ENCODE measurements at regions not wholly inside any gene's neighbourhood (a gene's known extent, or its start where the extent isn't known, plus 50 kb on each side); places are given as distances from the start of the nearest gene placed in this dataset.
A peak's percentile ranks its signal among the peaks of the same experiment; 100 is the strongest.
"Not testable (repeated sequence)": the region's sequence is repeated elsewhere in the genome, so short reads cannot be mapped to it uniquely, and the experiment has no call there.

GRCh38 chr6:159540152-159540551, 152.9 kb downstream of the SOD2 start:
- no peaks in the 10 kb centered on the region for H3K27me3 ChIP-seq (ENCODE audit: insufficient read depth, insufficient read length)
- DNase-seq (ENCODE audit: low read depth, low spot score): peak; percentile 16

GRCh38 chr6:159538031-159538430, 155.0 kb downstream of the SOD2 start:
- H3K9me3 ChIP-seq (ENCODE audit: insufficient read depth, low read length); H3K4me1 ChIP-seq (ENCODE audit: insufficient read depth, insufficient read length); H3K36me3 ChIP-seq (ENCODE audit: insufficient read depth, insufficient read length, low read length); H3K27me3 ChIP-seq (ENCODE audit: insufficient read depth, insufficient read length); H3K9ac ChIP-seq (ENCODE audit: insufficient read length, low read depth); H3K4me3 ChIP-seq (ENCODE audit: insufficient read length, low read depth); DNase-seq (ENCODE audit: low read depth, low spot score): not testable (repeated sequence)

More at GRCh38 chr6:159540152-159540551, 152.9 kb downstream of the SOD2 start:
- Histone ChIP-seq H3K9me3 (ENCODE audit: insufficient read depth, low read length) (no peaks in the 10 kb centered on the region), H3K4me3 (ENCODE audit: insufficient read length, low read depth) (no peak overlapping the region), H3K4me1 (ENCODE audit: insufficient read depth, insufficient read length) (no peaks in the 10 kb centered on the region), H3K9ac (ENCODE audit: insufficient read length, low read depth) (no peak overlapping the region), H3K36me3 (ENCODE audit: insufficient read depth, insufficient read length, low read length) (no peaks in the 10 kb centered on the region)
- TF ChIP-seq YY1 (IDR thresholded peaks at IDR 0.05; ENCODE audit: insufficient read depth, insufficient read length) (no peak), ZNF274 (IDR thresholded peaks at IDR 0.05; ENCODE audit: low read depth, low read length) (no peak), SUZ12 (IDR thresholded peaks at IDR 0.05; ENCODE audit: extremely low read depth, insufficient read depth, insufficient read length) (no peak)

- TF ChIP-seq SUZ12 (IDR thresholded peaks at IDR 0.05; ENCODE audit: extremely low read depth, insufficient read depth, insufficient read length) (no peak), YY1 (IDR thresholded peaks at IDR 0.05; ENCODE audit: insufficient read depth, insufficient read length) (no peak), ZNF274 (IDR thresholded peaks at IDR 0.05; ENCODE audit: low read depth, low read length) (no peak)
- no peaks in the 10 kb centered on the region for H3K27me3 ChIP-seq (ENCODE audit: insufficient read depth, insufficient read length)
- H3K4me3 ChIP-seq (ENCODE audit: insufficient read length, low read depth): no peak overlapping the region
- no peaks in the 10 kb centered on the region for H3K36me3 ChIP-seq (ENCODE audit: insufficient read depth, insufficient read length, low read length)
- no peaks in the 10 kb centered on the region for H3K9me3 ChIP-seq (ENCODE audit: insufficient read depth, low read length)
- H3K9ac ChIP-seq (ENCODE audit: insufficient read length, low read depth): no peak overlapping the region
- H3K4me1 ChIP-seq (ENCODE audit: insufficient read depth, insufficient read length): no peaks in the 10 kb centered on the region
- no peak for DNase-seq (ENCODE audit: low read depth, low spot score)
Measured at GRCh38 chr6:159535656-159536350, 157.2 kb downstream of the SOD2 start.

GRCh38 chr6:159533568-159533967, 159.5 kb downstream of the SOD2 start:
- no peaks in the 10 kb centered on the region for H3K36me3 ChIP-seq (ENCODE audit: insufficient read depth, insufficient read length, low read length)
- H3K4me1 ChIP-seq (ENCODE audit: insufficient read depth, insufficient read length): no peaks in the 10 kb centered on the region
- H3K9me3 ChIP-seq (ENCODE audit: insufficient read depth, low read length): no peaks in the 10 kb centered on the region
- H3K4me3 ChIP-seq (ENCODE audit: insufficient read length, low read depth): no peak overlapping the region
- no peaks in the 10 kb centered on the region for H3K27me3 ChIP-seq (ENCODE audit: insufficient read depth, insufficient read length)
- no peak for TF ChIP-seq ZNF274 (IDR thresholded peaks at IDR 0.05; ENCODE audit: low read depth, low read length)
- TF ChIP-seq YY1 (IDR thresholded peaks at IDR 0.05; ENCODE audit: insufficient read depth, insufficient read length): no peak
- TF ChIP-seq SUZ12 (IDR thresholded peaks at IDR 0.05; ENCODE audit: extremely low read depth, insufficient read depth, insufficient read length): no peak
- DNase-seq (ENCODE audit: low read depth, low spot score): no peak
- H3K9ac ChIP-seq (ENCODE audit: insufficient read length, low read depth): no peak overlapping the region

GRCh38 chr6:159533016-159533415, 160.0 kb downstream of the SOD2 start:
- no peaks in the 10 kb centered on the region for H3K4me1 ChIP-seq (ENCODE audit: insufficient read depth, insufficient read length)
- H3K36me3 ChIP-seq (ENCODE audit: insufficient read depth, insufficient read length, low read length): no peaks in the 10 kb centered on the region
- no peak overlapping the region for H3K9ac ChIP-seq (ENCODE audit: insufficient read length, low read depth)
- DNase-seq (ENCODE audit: low read depth, low spot score): no peak
- no peak overlapping the region for H3K4me3 ChIP-seq (ENCODE audit: insufficient read length, low read depth)
- no peak for TF ChIP-seq ZNF274 (IDR thresholded peaks at IDR 0.05; ENCODE audit: low read depth, low read length)
- H3K27me3 ChIP-seq (ENCODE audit: insufficient read depth, insufficient read length): no peaks in the 10 kb centered on the region
- no peaks in the 10 kb centered on the region for H3K9me3 ChIP-seq (ENCODE audit: insufficient read depth, low read length)

- no peak for DNase-seq (ENCODE audit: low read depth, low spot score)
- no peak overlapping the region for H3K4me3 ChIP-seq (ENCODE audit: insufficient read length, low read depth)
- no peak for TF ChIP-seq SUZ12 (IDR thresholded peaks at IDR 0.05; ENCODE audit: extremely low read depth, insufficient read depth, insufficient read length)
- no peak for TF ChIP-seq ZNF274 (IDR thresholded peaks at IDR 0.05; ENCODE audit: low read depth, low read length)
- no peak for TF ChIP-seq YY1 (IDR thresholded peaks at IDR 0.05; ENCODE audit: insufficient read depth, insufficient read length)
- no peaks in the 10 kb centered on the region for H3K9me3 ChIP-seq (ENCODE audit: insufficient read depth, low read length)
- H3K36me3 ChIP-seq (ENCODE audit: insufficient read depth, insufficient read length, low read length): no peaks in the 10 kb centered on the region
- no peaks in the 10 kb centered on the region for H3K4me1 ChIP-seq (ENCODE audit: insufficient read depth, insufficient read length)
- H3K9ac ChIP-seq (ENCODE audit: insufficient read length, low read depth): no peak overlapping the region
- no peaks in the 10 kb centered on the region for H3K27me3 ChIP-seq (ENCODE audit: insufficient read depth, insufficient read length)
Measured at GRCh38 chr6:159532155-159532554, 160.9 kb downstream of the SOD2 start.

GRCh38 chr6:159529934-159530333, 163.1 kb downstream of the SOD2 start:
- no peaks in the 10 kb centered on the region for H3K9me3 ChIP-seq (ENCODE audit: insufficient read depth, low read length)
- no peaks in the 10 kb centered on the region for H3K36me3 ChIP-seq (ENCODE audit: insufficient read depth, insufficient read length, low read length)
- peaks cover 3% of the 10 kb centered on the region for H3K4me1 ChIP-seq (ENCODE audit: insufficient read depth, insufficient read length)
- no peak overlapping the region for H3K9ac ChIP-seq (ENCODE audit: insufficient read length, low read depth)
- TF ChIP-seq YY1 (IDR thresholded peaks at IDR 0.05; ENCODE audit: insufficient read depth, insufficient read length): no peak
- no peaks in the 10 kb centered on the region for H3K27me3 ChIP-seq (ENCODE audit: insufficient read depth, insufficient read length)
- no peak overlapping the region for H3K4me3 ChIP-seq (ENCODE audit: insufficient read length, low read depth)
- DNase-seq (ENCODE audit: low read depth, low spot score): no peak

- peaks cover 3% of the 10 kb centered on the region for H3K4me1 ChIP-seq (ENCODE audit: insufficient read depth, insufficient read length)
- H3K4me3 ChIP-seq (ENCODE audit: insufficient read length, low read depth): no peak overlapping the region
- H3K27me3 ChIP-seq (ENCODE audit: insufficient read depth, insufficient read length): no peaks in the 10 kb centered on the region
- no peak for DNase-seq (ENCODE audit: low read depth, low spot score)
- no peaks in the 10 kb centered on the region for H3K36me3 ChIP-seq (ENCODE audit: insufficient read depth, insufficient read length, low read length)
- no peak for TF ChIP-seq SUZ12 (IDR thresholded peaks at IDR 0.05; ENCODE audit: extremely low read depth, insufficient read depth, insufficient read length)
- TF ChIP-seq YY1 (IDR thresholded peaks at IDR 0.05; ENCODE audit: insufficient read depth, insufficient read length): no peak
- H3K9me3 ChIP-seq (ENCODE audit: insufficient read depth, low read length): no peaks in the 10 kb centered on the region
- no peak overlapping the region for H3K9ac ChIP-seq (ENCODE audit: insufficient read length, low read depth)
Measured at GRCh38 chr6:159527351-159527750, 165.7 kb downstream of the SOD2 start.

All from NT2/D1 (cell line).